Epidermal melanocyte (primary cell): ENCODE measurements at regions not wholly inside any gene's neighbourhood (a gene's known extent, or its start where the extent isn't known, plus 50 kb on each side); places are given as distances from the start of the nearest gene placed in this dataset.
"Not testable (repeated sequence)": the region's sequence is repeated elsewhere in the genome, so short reads cannot be mapped to it uniquely, and the experiment has no call there.

ENCODE experiments used
- DNase-seq: peaks from one replicate; pipeline ENCODE4 v3.0.0; 2011; ENCODE audit warnings: low spot score; ENCODE audit not compliant: insufficient read length

GRCh38 chr3:159649951-159650350, 338.7 kb upstream of the IL12A start:
- DNase-seq = no peak

GRCh38 chr3:159650726-159651125, 337.9 kb upstream of the IL12A start:
- no peak for DNase-seq

- no peak for DNase-seq
Measured at GRCh38 chr3:159652452-159652851, 336.2 kb upstream of the IL12A start.

GRCh38 chr3:159654183-159655134, 334.2 kb upstream of the IL12A start:
- DNase-seq = no peak

GRCh38 chr3:159655202-159655601, 333.4 kb upstream of the IL12A start:
- DNase-seq = no peak

GRCh38 chr3:159657176-159657575, 331.5 kb upstream of the IL12A start:
- no peak for DNase-seq

GRCh38 chr3:159657629-159658028, 331.0 kb upstream of the IL12A start:
- DNase-seq = no peak

GRCh38 chr3:159660326-159660725, 328.3 kb upstream of the IL12A start:
- no peak for DNase-seq

- DNase-seq = no peak
Measured at GRCh38 chr3:159660901-159661300, 327.7 kb upstream of the IL12A start.

- no peak for DNase-seq
Measured at GRCh38 chr3:159662549-159662948, 326.1 kb upstream of the IL12A start.

- peak; percentile 50 for DNase-seq
Measured at GRCh38 chr3:159664006-159664405, 324.6 kb upstream of the IL12A start.

- DNase-seq = no peak
Measured at GRCh38 chr3:159664653-159665052, 324.0 kb upstream of the IL12A start.

GRCh38 chr3:159667261-159667660, 321.4 kb upstream of the IL12A start:
- no peak for DNase-seq

GRCh38 chr3:159668461-159668860, 320.2 kb upstream of the IL12A start:
- no peak for DNase-seq

- DNase-seq = no peak
Measured at GRCh38 chr3:159668990-159669476, 319.6 kb upstream of the IL12A start.

GRCh38 chr3:159669766-159670165, 318.9 kb upstream of the IL12A start:
- no peak for DNase-seq

GRCh38 chr3:159672728-159673688, 315.6 kb upstream of the IL12A start:
- DNase-seq = no peak

- DNase-seq = no peak
Measured at GRCh38 chr3:159674583-159674982, 314.1 kb upstream of the IL12A start.

- DNase-seq = no peak
Measured at GRCh38 chr3:159675285-159675684, 313.4 kb upstream of the IL12A start.

GRCh38 chr3:159679900-159680299, 308.7 kb upstream of the IL12A start:
- DNase-seq = no peak

- DNase-seq = not testable (repeated sequence)
Measured at GRCh38 chr3:159681717-159682116, 306.9 kb upstream of the IL12A start.

- DNase-seq = no peak
Measured at GRCh38 chr3:159685801-159686200, 302.8 kb upstream of the IL12A start.
